ENCODE measurements at regions not wholly inside any gene's neighbourhood (a gene's known extent, or its start where the extent isn't known, plus 50 kb on each side); places are given as distances from the start of the nearest gene placed in this dataset.

DNA sequence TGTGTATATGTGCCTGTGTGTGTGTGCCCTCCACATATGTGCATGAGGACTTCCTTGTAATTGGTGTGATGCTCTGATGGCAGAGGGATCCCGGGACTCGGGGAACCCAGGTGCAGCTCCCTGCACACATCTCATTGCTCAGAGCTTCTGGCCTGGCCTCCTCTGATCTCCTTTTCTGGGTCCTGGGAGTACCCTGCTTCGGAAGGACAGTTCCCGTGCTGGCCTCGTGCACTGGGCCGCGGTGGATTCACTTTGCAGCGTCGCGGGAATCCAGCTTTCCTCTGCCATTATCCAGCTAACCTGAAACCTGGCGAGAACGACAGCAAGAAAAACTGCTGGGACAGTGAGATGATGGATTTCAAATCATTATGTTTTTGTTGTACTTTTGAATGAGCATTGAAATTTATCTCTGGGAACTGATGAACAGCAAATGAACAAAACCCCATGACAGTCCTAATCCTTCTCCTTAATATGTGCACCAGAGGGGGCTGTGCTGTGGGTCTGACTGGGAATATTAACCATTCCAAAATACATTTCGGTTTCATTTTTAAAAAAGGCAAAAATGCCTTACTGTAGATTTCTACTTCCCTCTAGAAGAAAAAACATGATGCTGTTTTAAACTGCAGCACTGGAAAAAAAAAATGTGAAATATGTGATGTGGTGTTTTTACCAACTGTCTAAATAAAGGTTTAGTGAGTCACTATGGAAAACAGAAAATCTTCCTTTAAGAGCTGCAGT, 78.2 kb downstream of the PTGR3 start:
- no peak for DNase-seq

DNA sequence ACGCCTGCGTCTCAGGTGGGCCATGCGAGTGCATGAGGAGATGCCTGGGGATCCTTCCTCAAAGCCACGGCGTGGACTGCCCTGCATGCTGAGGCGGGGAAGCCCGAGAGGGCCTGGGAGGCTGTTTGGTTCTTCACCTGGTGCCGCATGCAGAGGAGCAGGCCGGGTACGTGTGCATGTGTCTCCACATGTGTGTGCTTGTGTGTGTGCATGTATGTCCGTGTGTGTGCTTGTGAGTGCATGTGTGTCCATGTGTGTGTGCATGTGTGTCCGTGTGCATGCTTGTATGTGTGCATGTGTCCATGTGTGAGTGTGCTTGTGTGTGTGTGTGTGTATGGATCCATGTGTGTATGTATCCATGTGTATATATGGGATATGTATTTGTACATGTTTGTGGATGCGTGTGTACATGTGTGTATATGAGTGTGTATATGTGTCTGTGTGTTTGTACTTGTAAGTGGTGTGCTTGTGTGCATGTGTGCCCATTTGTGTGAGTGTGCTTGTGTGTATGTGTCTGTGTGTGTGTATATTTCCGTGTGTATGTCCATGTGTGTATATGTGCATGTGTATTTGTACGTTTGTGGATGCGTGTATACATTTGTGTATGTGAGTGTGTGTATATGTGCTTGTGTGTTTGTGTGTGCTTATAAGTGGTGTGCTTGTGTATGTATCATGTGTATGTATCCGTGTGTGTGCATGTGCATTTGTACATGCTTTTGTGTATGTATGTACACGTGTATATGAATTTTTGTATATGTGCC, 79.0 kb downstream of the PTGR3 start:
- DNase-seq, result no peak

DNA sequence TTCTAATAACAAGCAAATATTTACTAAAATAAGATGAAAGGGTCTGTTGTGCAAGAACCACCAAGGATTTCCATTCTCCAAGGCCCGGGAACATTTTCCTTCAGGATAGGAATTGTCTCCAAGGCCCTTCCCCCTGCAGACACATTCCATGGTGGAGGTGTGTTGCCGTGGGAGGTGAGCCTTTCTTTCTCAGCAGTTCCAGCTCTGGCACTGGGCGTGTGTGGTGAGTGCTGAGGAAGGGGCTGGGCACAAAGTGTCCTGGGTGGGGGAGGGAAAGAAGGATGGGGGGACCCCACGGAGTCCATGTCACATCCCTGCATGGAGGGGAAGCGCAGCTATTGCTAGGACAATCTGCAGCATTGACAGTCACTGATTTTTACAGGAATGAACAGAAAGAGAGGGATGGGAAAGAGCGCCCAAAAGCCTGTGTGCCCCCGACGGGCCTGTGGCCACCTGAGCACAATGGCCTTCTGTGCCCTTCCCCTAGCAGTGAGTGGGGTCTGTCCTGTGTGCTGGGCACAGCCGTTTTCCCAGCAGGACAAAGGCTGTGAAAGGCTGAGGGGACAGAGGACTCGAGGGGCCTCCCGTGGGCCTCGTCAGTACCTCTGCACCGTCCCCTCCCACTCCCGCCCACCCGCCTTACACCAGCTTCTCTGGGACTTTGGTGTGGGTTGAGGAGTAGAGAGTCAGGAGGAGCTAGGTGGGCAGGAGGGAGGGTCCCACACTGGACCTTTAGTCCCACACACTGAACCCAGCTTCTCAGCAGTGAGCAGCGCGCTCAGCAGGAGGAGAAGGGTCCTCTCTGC, 79.8 kb downstream of the PTGR3 start:
- DNase-seq, result no peak

DNA sequence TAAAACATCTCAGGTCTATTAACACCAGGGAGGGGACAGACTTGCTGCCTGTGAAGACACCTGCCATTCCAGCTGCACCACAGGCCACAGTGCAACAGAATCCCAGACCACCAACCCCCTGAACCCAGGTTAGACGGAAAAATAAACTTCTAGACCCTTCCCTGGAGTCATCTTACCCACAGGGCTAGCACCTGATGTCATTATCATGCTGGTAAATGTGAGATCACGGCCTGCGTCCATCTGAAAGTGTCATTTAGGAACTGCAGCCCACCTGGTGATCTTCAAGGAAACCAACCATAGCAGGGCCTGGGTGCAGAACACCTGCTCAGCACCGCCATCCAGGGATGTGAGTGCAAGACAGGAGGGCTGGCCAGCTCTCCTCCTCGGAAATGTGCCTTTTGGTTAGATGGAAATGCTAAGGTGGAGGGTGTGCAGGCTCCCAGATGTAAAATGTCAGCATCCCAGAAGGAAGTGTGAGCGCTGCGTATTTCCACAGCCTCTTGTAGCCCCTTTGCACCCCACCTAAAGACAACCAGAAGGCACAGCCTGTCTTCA, 80.8 kb downstream of the PTGR3 start:
- no peak for DNase-seq

DNA sequence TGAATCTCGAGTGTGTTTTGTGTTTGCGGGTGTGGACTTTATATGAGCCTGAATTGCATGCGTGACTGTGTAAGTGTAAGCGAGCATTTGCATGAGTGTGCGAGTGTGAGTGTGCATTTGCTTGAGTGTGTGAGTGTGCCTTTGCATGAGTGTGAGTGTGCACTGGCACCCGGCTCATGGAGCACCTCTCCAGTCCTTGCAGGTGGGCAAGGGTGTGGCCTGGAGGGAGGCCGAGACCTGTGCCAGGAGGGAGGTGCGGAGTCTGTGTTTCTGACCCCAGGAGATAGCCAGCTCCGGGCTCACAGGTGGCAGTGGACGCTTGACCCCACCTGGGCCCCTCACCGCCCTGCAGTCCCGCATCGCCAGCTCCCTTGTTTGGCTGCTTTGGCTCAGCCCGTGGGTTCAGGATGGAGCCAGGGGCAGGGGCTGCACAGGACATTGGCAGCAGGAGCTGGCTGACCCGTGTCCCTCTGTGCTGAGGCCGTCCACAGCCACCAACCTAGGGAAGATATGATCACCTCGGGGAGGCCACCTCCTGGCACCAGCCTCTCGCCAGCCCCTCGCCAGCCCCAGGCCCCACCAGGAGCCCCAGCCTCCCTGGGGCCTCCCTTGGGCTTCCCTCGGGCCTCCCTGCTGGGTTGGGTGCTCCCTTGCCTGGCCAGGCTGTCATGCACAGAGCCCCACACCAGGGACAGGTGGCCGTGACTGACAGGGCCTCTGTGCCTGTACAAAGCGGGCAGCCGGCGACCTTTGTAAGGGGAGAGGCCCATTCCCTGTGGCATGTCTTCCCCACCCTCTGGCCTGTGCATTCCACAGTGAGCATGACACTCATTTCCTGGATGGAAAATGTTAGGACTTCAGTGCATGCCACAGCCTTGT, 81.6 kb downstream of the PTGR3 start:
- DNase-seq, result no peak

DNA sequence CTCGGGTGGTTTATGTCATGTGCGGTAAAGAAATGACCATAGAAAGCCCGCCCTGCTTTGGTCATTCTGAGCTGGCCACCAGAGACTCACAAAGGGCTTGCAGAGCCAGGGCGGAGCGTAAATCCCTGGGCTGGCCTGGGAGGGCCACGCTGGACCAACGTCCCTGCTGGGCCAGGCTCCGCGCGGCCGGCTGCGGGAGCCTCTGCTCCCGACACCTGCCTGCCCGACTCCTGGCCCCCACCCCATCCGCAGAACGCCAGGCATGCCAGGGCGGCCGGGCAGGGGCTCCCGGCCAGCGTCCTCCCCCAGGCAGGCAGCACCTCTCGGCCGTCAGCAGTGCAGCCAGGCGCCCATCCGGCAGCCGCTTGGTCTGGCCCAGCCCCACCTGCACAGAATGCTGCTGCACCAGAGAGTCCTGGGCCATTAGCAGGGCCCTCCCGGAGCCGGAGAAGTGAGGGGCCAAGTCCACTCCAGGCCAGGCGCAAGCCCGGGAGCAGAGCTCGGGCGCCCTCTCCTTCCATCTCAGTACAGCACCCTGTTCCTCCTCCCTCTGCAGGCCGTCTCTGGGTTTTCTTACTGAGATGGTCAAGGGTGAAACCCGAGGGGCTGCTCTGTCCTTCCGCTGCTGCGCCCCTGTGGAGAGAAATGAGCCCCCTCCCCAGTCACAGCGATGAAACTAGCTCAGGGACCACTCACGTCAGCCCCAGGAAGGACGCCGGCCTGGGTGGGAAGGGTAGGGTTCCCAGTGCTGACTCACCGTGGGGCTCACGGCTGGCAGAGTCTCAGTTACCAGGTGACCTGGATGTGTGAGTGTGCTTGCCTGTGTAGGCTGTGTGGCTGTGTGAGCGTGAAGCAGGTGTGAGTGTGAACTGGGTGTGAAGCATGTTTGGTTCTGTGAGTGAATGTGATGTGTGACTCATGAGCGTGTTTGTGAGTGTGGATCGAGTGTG, 83.3 kb downstream of the PTGR3 start:
- no peak for DNase-seq

DNA sequence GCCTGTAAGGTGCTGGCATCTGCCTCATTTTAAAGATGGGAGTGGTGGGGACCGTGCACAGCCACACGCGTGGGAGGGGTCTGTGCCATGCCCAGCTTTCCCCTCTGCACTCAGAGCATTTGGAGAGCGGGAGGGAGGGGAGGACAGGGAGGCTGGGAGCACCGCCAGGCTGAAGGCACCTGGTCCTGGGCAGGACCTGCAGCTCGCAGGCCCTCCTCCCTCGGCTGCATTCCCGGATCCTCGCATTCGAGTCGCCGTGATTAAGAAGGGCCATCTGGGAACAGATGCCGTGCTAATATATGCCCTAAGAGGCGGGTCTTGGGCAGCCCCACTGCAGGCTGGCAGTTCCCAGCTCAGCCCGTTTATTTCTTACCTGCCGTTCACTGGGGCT, 84.0 kb downstream of the PTGR3 start:
- no peak for DNase-seq

DNA sequence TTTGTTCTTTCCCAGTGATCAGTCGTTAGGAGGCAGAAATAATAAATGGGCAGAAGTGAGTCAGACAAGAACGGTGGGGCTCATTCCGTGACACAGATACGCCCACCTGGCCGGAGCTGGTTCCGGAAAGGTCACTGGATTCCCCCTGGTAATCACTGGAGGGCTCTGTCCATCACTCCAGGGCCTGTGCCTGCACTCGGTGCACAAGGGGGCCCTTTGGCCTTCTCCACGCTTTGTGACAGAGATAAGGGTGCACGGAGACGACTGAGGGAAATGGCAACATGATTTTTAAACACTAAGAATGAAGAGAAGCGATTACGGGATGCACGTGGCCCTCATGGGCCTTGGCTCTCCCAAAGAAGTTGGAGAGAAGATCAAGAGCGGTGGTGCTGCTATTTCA, 84.4 kb downstream of the PTGR3 start:
- DNase-seq, result no peak

DNA sequence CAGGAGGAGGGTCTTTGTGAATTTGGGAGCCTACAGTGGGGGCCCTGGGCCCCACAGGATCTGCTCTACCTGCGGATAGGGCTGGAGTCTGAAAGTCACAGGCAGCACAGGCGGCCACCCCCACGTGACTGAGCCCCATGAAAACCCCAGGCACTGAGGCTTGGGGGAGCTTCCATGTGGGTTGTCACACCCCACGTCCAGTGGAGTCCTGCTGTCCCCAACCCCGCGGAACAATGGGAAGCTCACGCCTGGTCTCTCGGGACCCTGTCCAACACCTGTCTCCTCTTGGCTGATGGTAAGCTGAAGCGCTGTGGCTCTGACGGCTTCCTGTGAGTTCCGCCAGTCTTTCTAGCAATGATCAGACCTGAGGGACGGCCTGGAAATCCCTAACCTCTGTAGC, 85.8 kb downstream of the PTGR3 start:
- no peak for DNase-seq

DNA sequence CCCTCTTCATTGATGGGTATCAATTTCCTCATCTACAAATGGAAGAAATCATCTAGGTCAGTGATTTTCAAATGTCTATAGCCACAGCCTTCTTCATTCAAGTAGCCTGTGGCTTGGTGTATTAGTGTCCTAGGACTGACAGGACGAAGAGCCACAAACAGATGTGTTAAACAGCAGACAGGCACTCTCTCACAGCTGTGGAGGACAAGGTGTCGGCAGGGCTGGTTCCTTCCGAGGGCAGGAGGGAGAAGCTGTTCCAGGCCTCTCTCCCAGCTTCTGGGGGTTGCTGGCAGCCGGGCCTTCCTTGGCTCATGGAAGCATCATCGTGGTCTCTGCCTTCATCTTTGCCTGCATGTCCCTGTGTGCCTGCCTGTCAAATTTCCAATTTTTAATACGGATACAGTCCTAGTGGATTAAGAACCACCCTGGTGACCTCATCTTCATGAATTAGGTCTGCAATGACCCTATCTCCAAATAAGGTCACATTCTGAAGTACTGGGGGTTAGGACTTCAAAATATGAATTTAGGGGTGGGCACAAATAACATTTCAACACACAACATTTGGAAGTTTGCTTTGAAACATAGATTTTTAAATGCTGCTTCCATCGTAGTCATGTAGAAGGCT, 86.5 kb downstream of the PTGR3 start:
- DNase-seq, result no peak

DNA sequence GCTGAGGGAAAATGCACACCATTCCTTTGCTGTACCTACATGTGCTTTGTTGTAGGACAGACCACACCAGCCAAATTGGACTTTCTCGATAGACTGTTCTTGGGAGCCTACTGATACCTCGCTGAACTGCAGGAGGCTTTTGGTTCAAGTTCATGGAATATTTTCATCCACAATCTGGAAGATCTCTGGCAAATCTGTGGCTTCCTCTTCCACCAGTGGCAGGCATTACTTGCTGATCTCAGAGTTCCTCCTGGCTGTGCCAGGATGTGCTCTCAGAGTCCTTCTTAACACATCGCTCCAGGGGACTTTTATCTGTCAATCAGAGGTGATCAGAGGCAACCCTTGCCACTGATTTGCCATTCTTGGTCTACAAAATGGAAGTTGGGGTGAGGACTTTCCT, 87.7 kb downstream of the PTGR3 start:
- DNase-seq, result no peak

DNA sequence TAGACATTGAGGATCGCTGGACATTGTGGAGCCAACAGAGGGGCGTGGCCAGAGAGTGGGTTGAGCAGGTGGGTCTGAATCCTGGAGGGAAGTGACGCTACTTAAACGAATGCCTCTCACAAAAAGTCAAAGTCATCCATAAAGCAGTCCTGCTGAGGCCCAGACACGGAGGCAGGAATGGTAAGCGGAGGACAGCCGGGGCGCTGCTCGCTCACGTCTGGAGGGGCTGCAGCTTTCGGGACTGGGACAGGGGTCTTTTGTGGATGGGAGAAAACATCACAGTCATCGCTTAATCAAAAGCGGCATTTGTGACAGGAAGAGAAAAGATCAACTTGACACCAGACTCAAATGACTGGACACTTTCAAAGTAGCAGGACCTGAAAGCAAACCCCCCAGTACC, 88.4 kb downstream of the PTGR3 start:
- no peak for DNase-seq

DNA sequence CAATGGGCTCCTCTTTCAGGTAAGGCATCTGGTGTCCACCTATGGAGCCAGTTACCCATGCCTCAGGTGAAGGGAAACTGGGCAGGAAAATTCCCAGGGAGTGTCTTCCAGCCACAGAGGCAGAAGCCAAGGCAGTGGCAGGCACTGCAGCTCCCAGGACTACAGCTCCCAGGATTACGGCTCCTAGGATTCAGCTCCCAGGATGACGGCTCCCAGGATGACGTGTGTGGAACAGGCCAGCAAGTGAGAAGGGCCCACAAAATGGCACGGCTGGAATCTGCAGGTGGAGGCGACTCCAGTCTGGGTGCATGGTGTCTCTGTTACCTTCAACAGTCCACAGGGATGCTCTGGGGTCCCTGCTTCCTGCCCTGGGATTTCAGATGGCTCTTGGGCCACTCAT, 92.1 kb downstream of the PTGR3 start:
- peak; percentile 30 for DNase-seq

DNA sequence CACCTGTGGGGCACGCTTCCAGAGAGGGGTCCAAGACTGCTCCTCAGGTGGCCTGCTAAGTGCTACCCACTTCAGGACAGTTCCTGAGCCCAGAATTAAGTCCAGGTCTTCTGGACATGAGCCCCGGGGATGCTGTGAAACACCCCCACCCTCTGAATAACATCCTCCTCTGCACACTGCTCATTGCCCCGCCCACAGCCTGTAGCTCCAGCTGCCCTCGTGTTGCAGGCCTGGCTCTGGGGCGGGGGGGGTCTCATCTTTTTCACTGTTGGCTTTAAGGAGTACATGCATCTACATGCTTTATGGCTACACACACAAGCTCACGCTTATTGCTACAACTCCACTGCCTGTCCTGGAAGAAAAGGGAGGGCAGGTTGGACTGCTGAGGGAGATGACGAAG, 92.8 kb downstream of the PTGR3 start:
- no peak for DNase-seq

DNA sequence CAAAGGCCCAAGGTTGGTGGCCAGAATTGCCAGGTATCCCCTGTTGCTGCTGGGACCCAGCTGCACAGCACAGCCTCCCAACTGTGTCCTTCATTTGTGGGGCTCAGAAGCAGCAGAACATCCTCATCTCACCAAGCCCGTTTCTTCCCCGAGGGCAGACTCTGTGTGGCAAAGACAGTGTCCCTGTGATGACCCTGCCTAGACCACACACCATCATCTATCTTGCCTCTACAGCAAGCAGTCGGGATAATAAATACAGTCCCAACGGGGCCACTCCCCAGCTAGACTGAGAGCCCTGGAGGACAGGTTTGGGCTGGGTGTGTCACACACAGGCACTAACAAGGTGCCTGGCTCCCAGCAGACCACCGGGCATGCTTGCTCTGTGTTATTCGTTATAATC, 93.4 kb downstream of the PTGR3 start:
- peak; percentile 1 for DNase-seq
